ENCODE measurements at regions not wholly inside any gene's neighbourhood (a gene's known extent, or its start where the extent isn't known, plus 50 kb on each side); places are given as distances from the start of the nearest gene placed in this dataset.

DNA sequence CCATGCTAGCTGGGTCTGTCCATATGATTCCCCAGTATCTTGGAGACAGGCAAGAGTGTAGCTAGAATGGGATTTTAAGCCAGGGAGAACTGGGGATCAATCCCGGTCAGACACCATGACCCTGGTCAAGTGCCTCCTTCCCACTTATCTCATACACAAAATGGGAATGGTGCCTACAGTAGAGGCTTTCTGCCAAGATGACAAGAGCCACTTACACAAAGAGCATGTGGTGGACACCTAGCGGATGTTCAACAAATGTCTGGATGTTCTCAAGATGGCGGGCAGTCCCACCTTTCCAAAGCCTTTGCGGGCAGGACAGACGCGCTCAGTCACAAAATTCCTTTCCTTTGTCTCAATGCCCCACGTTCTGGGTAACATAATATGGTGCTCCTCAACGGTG is 57.3 kb downstream of the MAF start:
- DNase-seq (ENCODE audit: low read depth): no peak

DNA sequence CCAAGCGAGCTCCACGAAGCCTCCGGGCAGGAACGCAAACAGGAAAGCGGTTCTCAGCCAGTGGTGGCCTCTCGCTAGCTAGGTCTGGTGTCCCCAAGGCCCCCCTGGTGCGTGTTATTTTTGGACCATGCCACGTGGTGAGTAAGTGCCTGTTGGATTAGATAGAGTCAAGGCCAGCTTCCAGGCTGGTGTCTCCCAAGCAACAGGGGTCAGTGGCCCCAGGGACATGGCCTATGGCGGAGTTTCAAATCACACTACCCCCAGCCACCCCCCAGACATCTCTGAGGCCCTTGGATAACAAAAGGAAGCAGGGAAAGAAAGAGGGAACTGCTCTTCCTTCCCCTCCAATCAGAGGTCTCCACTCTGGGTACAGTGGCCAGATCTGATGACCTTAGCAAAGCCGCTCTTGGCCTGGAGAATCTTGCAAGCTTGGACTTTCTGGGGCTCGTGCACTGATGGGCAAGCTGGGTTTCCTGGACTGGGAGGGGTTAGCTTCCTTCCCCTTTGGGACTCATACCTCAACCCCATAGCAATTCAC is 58.2 kb downstream of the MAF start:
- no peak for DNase-seq (ENCODE audit: low read depth)

- no peak for DNase-seq (ENCODE audit: low read depth)
These were observed 59.5 kb downstream of the MAF start for GRCh38 chr16:79540825-79541595.

DNA sequence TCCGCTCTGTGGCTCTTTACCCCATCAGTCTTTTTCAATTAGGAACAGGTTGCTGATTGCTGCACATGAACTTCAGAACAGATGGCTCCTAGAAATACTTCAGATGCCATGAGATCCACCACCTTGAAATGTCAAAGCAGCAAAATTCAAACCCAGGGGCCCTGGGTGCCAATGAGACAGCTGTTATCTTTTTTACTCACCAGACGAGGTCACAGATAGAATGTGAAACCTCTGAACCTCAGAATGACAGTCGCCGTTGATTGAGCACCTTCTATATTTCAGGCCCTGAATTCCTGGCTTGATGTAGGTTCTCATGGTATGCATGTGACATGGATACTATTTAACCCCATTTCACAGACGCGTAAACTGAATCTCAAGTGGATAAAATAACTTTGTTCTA is 63.0 kb downstream of the MAF start:
- no peak for DNase-seq (ENCODE audit: low read depth)

GRCh38 chr16:79536958-79537357 is 63.6 kb downstream of the MAF start:
- no peak for DNase-seq (ENCODE audit: low read depth)

- no peak for DNase-seq (ENCODE audit: low read depth)
These were observed 65.4 kb downstream of the MAF start for GRCh38 chr16:79535130-79535529.

DNA sequence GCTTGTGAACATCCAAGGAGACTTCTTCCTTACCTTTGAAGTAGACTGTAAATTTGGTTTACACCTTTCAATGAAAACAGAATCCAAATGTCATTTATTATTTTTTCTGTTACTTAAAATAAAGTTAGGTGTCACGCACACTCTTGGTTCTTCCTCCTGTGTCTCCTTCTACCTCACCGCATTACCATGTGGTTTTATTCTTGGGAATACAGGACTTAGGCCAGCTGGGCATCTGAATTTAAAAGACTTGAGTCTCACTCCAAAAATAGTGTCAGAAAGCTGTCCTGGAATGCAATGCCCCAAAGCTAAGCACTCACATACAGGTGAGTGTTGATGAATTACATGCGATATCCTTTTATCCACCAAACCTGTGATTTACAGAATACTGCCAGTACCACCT is 66.4 kb downstream of the MAF start:
- DNase-seq (ENCODE audit: low read depth): no peak

DNA sequence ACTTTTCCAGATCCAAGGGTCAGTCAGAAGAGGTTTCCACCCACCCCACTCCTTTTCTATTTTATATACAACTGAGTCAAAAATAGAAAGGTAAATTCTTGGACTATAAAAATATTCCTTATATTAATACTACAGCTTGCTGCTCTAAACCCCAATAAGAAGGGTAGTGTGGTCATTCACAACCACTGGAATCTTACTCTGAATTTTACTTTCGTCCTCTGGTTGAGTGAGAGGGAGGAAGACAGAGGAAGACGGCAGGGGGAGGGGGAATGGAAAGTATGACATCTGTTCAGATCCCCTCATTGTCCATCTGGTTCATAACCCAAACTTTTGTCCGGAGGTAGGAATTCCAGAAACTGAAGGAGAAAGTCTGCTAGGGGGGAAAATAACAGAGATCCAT is 67.2 kb downstream of the MAF start:
- DNase-seq (ENCODE audit: low read depth): no peak

- peak; percentile 40 for DNase-seq (ENCODE audit: low read depth)
These were observed 67.8 kb downstream of the MAF start for GRCh38 chr16:79532785-79533184.

GRCh38 chr16:79532273-79532672 is 68.3 kb downstream of the MAF start:
- DNase-seq (ENCODE audit: low read depth): no peak

DNA sequence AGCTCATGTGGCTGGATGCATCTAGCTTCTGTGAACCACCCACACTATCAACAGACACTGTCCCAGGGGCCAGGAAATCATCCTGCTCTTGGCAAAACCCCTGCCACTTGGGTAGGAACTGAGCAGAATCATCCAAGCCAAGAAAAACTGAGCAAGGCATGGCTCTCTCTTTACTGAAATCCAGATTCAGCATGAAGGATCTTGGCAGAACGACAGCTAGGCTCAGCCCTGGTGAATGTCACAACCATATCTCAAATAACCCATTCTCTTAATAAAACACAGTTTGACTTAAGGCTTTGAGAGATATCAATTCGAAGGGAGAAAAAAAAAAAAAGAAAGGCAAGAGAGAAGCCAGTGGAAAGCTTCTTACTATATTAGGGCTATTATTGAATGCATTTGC is 72.2 kb downstream of the MAF start:
- DNase-seq (ENCODE audit: low read depth): no peak

GRCh38 chr16:79523971-79524370 is 76.6 kb downstream of the MAF start:
- DNase-seq (ENCODE audit: low read depth): no peak

- DNase-seq (ENCODE audit: low read depth): peak; percentile 4
These were observed 81.1 kb downstream of the MAF start for GRCh38 chr16:79519448-79519847.

- DNase-seq (ENCODE audit: low read depth): no peak
These were observed 83.4 kb downstream of the MAF start for GRCh38 chr16:79517156-79517555.

DNA sequence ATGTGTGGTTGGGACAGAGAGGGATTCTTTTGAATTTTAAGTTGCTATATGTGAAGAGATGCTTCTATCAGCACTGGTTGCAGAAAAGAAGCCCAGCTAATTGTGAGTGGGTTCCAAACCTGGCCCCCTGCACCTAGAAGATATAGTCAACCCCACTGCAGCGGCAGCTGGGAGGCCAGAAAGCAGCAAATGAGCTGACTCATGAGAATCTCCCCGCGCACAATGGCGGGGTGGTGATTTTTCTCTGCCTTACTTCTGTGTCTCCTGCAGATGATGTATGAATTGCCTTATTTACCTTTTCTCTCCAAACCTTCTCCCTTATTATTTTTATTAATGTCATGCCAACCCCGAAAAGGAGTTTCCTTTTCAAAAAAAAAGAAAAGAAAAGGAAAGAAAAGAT is 89.7 kb downstream of the MAF start:
- DNase-seq (ENCODE audit: low read depth): no peak

DNA sequence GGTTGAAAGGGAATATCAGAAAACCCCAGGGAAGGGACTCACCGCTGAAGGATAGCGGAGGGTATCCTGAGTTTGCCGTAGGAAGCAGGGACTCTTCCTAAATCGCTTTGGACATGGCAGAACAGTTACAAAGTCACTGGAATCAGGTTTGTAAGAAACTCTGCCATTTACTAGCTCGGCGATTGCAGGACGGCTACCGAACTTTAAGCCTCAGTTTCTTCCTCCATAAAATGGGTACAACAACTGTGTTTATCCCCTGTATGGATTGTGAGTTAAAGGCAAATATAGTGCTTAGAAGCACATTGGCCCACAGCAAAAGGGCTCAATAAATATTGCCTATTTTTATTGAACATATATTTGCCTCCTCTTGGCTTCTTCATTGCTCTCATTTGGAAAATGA is 90.6 kb downstream of the MAF start:
- no peak for DNase-seq (ENCODE audit: low read depth)

GRCh38 chr16:79509211-79509631 is 91.3 kb downstream of the MAF start:
- DNase-seq (ENCODE audit: low read depth): no peak

DNA sequence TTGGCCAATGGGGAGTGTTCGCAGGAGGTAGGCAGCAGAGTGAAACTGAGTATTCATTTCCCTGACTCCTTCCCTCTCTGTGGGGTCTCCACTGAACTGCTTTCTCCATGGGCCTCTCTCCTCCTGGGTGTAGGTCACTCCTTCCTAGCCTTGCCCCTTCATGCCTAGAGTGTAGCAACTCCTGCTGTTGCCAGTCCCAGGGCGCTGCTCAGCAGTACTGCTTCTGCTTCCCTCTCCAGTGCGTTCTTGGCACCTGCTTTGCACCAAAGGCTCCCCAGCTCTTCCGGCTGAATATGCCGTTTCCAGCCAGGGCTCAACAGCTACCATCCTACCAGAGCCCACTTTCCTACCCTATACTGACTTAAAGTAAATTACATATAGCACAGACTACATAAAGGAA is 92.2 kb downstream of the MAF start:
- DNase-seq (ENCODE audit: low read depth): no peak

DNA sequence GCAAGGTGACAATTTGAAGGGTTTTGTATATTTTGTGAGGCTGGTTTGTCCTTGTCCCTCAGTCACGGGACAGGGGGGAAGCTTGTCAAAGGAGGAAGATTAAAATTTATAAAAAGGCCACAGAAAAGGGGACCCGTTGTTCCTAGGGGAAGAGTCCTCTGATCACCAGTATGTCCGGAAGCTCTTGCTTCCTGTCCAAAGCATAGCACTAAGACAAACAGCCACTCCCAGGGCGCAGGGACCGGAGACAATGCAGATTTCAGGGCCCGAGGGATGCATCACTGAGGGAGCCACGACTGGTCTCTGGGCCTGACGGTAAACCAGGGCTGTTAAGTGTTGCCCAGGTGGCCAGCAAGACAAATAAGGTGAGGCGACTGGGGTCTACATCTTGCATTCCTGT is 95.2 kb downstream of the MAF start:
- DNase-seq (ENCODE audit: low read depth): no peak

- DNase-seq (ENCODE audit: low read depth): no peak
These were observed 97.0 kb downstream of the MAF start for GRCh38 chr16:79503511-79503910.

DNA sequence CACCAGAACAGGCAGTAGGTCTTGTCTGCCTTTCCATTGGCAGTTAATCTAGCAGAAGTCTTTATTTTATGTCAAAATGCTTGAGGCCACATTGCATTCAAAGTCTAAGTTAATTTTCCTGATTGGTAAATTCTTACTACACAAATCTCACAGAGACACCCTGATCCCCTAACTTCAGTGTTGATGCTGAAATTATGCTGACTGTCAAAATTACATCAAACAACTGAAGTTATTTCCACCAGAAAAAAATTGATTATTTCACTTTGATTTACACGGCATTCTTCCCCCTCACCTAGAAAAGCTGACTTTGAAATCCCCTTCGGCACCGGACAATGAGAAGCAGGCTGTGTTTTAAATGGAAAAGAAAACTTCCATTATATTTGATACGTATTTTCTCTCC is 99.1 kb downstream of the MAF start:
- DNase-seq (ENCODE audit: low read depth): no peak

- DNase-seq (ENCODE audit: low read depth): no peak
These were observed 99.7 kb downstream of the MAF start for GRCh38 chr16:79500866-79501265.

DNA sequence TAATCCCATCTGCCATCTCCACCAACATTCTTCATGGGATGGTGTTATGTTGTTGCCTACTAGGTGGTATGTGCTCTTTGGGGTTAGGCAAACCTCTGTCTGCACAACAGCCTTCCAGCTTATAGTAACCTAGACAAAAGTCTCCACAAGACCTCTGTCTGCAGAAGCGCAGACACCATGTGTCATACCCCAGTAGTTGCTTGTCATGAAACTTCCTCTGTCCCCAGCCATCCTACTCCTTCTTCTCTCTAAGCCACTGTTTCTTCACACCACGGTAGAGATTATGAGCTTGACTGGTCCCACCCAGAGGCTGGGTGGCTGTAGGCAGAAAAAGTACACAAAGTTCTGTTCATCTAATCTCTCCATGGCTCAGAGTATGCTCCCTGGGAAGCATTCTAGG is 100.3 kb downstream of the MAF start:
- DNase-seq (ENCODE audit: low read depth): no peak

- no peak for DNase-seq (ENCODE audit: low read depth)
These were observed 101.6 kb downstream of the MAF start for GRCh38 chr16:79498928-79499327.

All from M059J (cell line).